H1 (cell line): ENCODE measurements at regions not wholly inside any gene's neighbourhood (a gene's known extent, or its start where the extent isn't known, plus 50 kb on each side); places are given as distances from the start of the nearest gene placed in this dataset.

Experiments
- CTCF ChIA-PET: fragments of 300-600 bp; sonication (Branson Sonifier 250); formaldehyde crosslinking; loops from one replicate; lab custom pipeline; 2021; ENCODE audit not compliant: partially characterized antibody; lab: Charles Lee
- POLR2A ChIA-PET: fragments of 300-600 bp; sonication (Branson Sonifier 250); formaldehyde crosslinking; loops from one replicate; lab custom pipeline; 2021; ENCODE audit warnings: inconsistent platforms; ENCODE audit not compliant: partially characterized antibody; lab: Charles Lee
- DNase-seq, 2 experiments: peaks; one replicate each; pipeline versions ENCODE4 v3.0.0 to v3.0.0-alpha.2; 2010 to 2022; ENCODE audit warnings: low spot score in 2 of 2, low read depth in 1 of 2, mixed read lengths in 1 of 2
- FAIRE-seq: peaks from 2 replicates; lab custom pipeline; 2011; peaks lifted over from hg19 to GRCh38; lab: Jason Lieb, UNC
- H2AFZ ChIP-seq: 2 replicates; pipeline ENCODE4 v1.8.1; 2012; ENCODE audit warnings: low read length, inconsistent platforms
- H2AK5ac ChIP-seq: 2 replicates; pipeline ENCODE4 v1.6.1; 2013; ENCODE audit warnings: low read depth, low read length
- H2BK120ac ChIP-seq: replicated peaks from 2 replicates; pipeline ENCODE3; 2013; ENCODE audit warnings: low read depth, low read length, inconsistent platforms
- H2BK12ac ChIP-seq: 2 replicates; pipeline ENCODE4 v1.6.1; 2013; ENCODE audit warnings: low read depth, low read length
- H2BK15ac ChIP-seq: 2 replicates; pipeline ENCODE4 v1.6.1; 2013; ENCODE audit warnings: low read length
- H2BK20ac ChIP-seq: 2 replicates; pipeline ENCODE4 v1.6.1; 2013; ENCODE audit warnings: low read length
- H2BK5ac ChIP-seq: 2 replicates; pipeline ENCODE4 v1.6.1; 2013; ENCODE audit warnings: low read depth, low read length
- H3K14ac ChIP-seq: 2 replicates; pipeline ENCODE4 v1.6.1; 2013; ENCODE audit warnings: inconsistent platforms; ENCODE audit not compliant: insufficient read length
- H3K18ac ChIP-seq: 2 replicates; pipeline ENCODE4 v1.6.1; 2013; ENCODE audit warnings: low read length; ENCODE audit errors: extremely low read depth
- H3K23ac ChIP-seq: 2 replicates; pipeline ENCODE4 v1.6.1; 2013; ENCODE audit warnings: inconsistent platforms; ENCODE audit not compliant: insufficient read length
- H3K23me2 ChIP-seq: 2 replicates; pipeline ENCODE4 v1.6.1; 2013; ENCODE audit warnings: low read depth, low read length
- H3K27ac ChIP-seq: 2 replicates; pipeline ENCODE4 v1.6.1; 2011; ENCODE audit warnings: low read depth, low read length, inconsistent platforms
- H3K27me3 ChIP-seq, 4 experiments: replicated peaks in 1 of 4; 1 replicate in 1 of 4; 2 replicates in 3 of 4; pipeline versions ENCODE4 v1.6.1 to v1.8.1; 2011 to 2013; ENCODE audit warnings: low read length in 3 of 4, mild to moderate bottlenecking in 3 of 4, inconsistent platforms in 2 of 4, mixed read lengths in 2 of 4, moderate library complexity in 1 of 4; ENCODE audit not compliant: control insufficient read depth in 3 of 4, insufficient read depth in 3 of 4; ENCODE audit errors: extremely low read depth in 1 of 4
- H3K36me3 ChIP-seq, 4 experiments: 2 replicates each; pipeline versions ENCODE4 v1.6.1 to v1.8.1; 2011 to 2013; ENCODE audit warnings: mild to moderate bottlenecking in 4 of 4, low read length in 3 of 4, moderate library complexity in 2 of 4, control low read depth in 1 of 4, inconsistent platforms in 1 of 4; ENCODE audit not compliant: insufficient read depth in 4 of 4, control insufficient read depth in 2 of 4
- H3K4ac ChIP-seq: replicated peaks from 2 replicates; pipeline ENCODE3; 2013; ENCODE audit warnings: low read length, low read depth, mixed read lengths, inconsistent platforms; ENCODE audit not compliant: insufficient read length
- H3K4me1 ChIP-seq, 4 experiments: replicated peaks in 1 of 4; 1 replicate in 1 of 4; 2 replicates in 3 of 4; pipeline versions ENCODE4 v1.6.1 to v1.8.1; 2011 to 2013; ENCODE audit warnings: low read length in 3 of 4, inconsistent platforms in 2 of 4, mixed read lengths in 1 of 4; ENCODE audit not compliant: insufficient read depth in 4 of 4, control insufficient read depth in 3 of 4
- H3K4me2 ChIP-seq, 2 experiments: 2 replicates each; pipeline versions ENCODE4 v1.6.1 to v1.8.1; 2011 to 2013; ENCODE audit warnings: low read depth in 2 of 2, low read length in 2 of 2, control low read depth in 1 of 2, inconsistent platforms in 1 of 2, mild to moderate bottlenecking in 1 of 2; ENCODE audit not compliant: insufficient read depth in 1 of 2
- H3K4me3 ChIP-seq, 4 experiments: fragments of 200-600, 300-600 bp in 1 of 4; sonication (generic), shearing (Covaris generic), sonication (Bioruptor Twin) in 1 of 4; 2 replicates each; pipeline versions ENCODE4 v1.5.1 to v1.8.1; 2011 to 2016; ENCODE audit warnings: low read length in 4 of 4, low read depth in 3 of 4, control low read depth in 2 of 4, inconsistent platforms in 2 of 4, mild to moderate bottlenecking in 2 of 4, mixed read lengths in 1 of 4, moderate library complexity in 1 of 4; ENCODE audit not compliant: insufficient read depth in 2 of 4; ENCODE audit errors: extremely low read depth in 1 of 4
- H3K56ac ChIP-seq: replicated peaks from 2 replicates; pipeline ENCODE3; 2013; ENCODE audit warnings: low read depth, mild to moderate bottlenecking, mixed read lengths, low read length, inconsistent platforms; ENCODE audit not compliant: insufficient read length
- H3K79me1 ChIP-seq: 2 replicates; pipeline ENCODE4 v1.6.1; 2013; ENCODE audit warnings: low read depth, low read length, control low read depth
- H3K79me2 ChIP-seq, 2 experiments: 2 replicates each; pipeline versions ENCODE4 v1.6.1 to v1.8.1; 2012 to 2013; ENCODE audit warnings: low read length in 2 of 2, mild to moderate bottlenecking in 2 of 2, inconsistent platforms in 1 of 2; ENCODE audit not compliant: insufficient read depth in 2 of 2, control insufficient read depth in 1 of 2
- H3K9ac ChIP-seq, 4 experiments: replicated peaks in 1 of 4; 1 replicate in 1 of 4; 2 replicates in 3 of 4; pipeline versions ENCODE4 v1.6.1 to v1.8.1; 2011 to 2013; ENCODE audit warnings: low read depth in 3 of 4, low read length in 3 of 4, control low read depth in 2 of 4, mild to moderate bottlenecking in 2 of 4, moderate library complexity in 2 of 4, inconsistent platforms in 1 of 4; ENCODE audit errors: extremely low read depth in 1 of 4
- H3K9me3 ChIP-seq, 2 experiments: 2 replicates each; pipeline versions ENCODE4 v1.6.1 to v1.8.1; 2012 to 2013; ENCODE audit warnings: mild to moderate bottlenecking in 2 of 2, moderate library complexity in 2 of 2, control low read depth in 1 of 2, inconsistent platforms in 1 of 2, low read depth in 1 of 2, low read length in 1 of 2, mixed read lengths in 1 of 2; ENCODE audit not compliant: insufficient read depth in 2 of 2
- H4K20me1 ChIP-seq, 2 experiments: replicated peaks in 1 of 2; 2 replicates each; pipeline versions ENCODE3 to v1.8.1; 2011 to 2013; ENCODE audit warnings: inconsistent platforms in 2 of 2, low read length in 2 of 2, mild to moderate bottlenecking in 1 of 2; ENCODE audit not compliant: insufficient read depth in 2 of 2, control insufficient read depth in 1 of 2
- H4K5ac ChIP-seq: 2 replicates; pipeline ENCODE4 v1.6.1; 2013; ENCODE audit warnings: low read length, low read depth, mixed read lengths, inconsistent platforms; ENCODE audit not compliant: insufficient read length
- H4K8ac ChIP-seq: 2 replicates; pipeline ENCODE4 v1.8.0; 2013; ENCODE audit warnings: mild to moderate bottlenecking, moderate library complexity, low read length, inconsistent platforms; ENCODE audit not compliant: insufficient read depth; ENCODE audit errors: extremely low read depth
- H4K91ac ChIP-seq: replicated peaks from 2 replicates; pipeline ENCODE3; 2013; ENCODE audit warnings: low read length, mixed read lengths, inconsistent platforms; ENCODE audit not compliant: insufficient read length
- BRCA1 ChIP-seq: IDR thresholded peaks from 2 replicates; pipeline ENCODE4 v1.6.1; 2012; ENCODE audit warnings: low read depth, low read length, improper control_type of control experiment
- CHD1 ChIP-seq: IDR thresholded peaks from 2 replicates; pipeline ENCODE4 v1.6.1; 2012; ENCODE audit warnings: low read depth, low read length, improper control_type of control experiment
- CHD2 ChIP-seq: IDR thresholded peaks from 2 replicates; pipeline ENCODE4 v1.6.1; 2012; ENCODE audit warnings: low read length, improper control_type of control experiment
- EZH2 ChIP-seq: fragments of 200-600 bp; sonication (generic); IDR thresholded peaks from 2 replicates; pipeline ENCODE4 v1.7.1; 2012; ENCODE audit warnings: low read depth, mild to moderate bottlenecking, moderate library complexity, low read length, inconsistent platforms; ENCODE audit not compliant: severe bottlenecking
- FOSL1 ChIP-seq: IDR thresholded peaks from 2 replicates; pipeline ENCODE4 v1.6.1; 2011; ENCODE audit warnings: mild to moderate bottlenecking, low read depth, low read length, moderate library complexity; ENCODE audit not compliant: insufficient read depth
- GABPA ChIP-seq: IDR thresholded peaks from 2 replicates; pipeline ENCODE4 v1.6.1; 2011; ENCODE audit warnings: mild to moderate bottlenecking, low read length, moderate library complexity, borderline replicate concordance; ENCODE audit not compliant: insufficient read depth
- NRF1 ChIP-seq: IDR thresholded peaks from 2 replicates; pipeline ENCODE4 v1.6.1; 2011; ENCODE audit warnings: mild to moderate bottlenecking, low read depth, low read length, improper control_type of control experiment
- SRF ChIP-seq: IDR thresholded peaks from 2 replicates; pipeline ENCODE4 v1.6.1; 2011; ENCODE audit warnings: mild to moderate bottlenecking, low read depth, low read length, moderate library complexity
- TEAD4 ChIP-seq: IDR thresholded peaks from 2 replicates; pipeline ENCODE4 v1.6.1; 2012; ENCODE audit warnings: low read depth, low read length, inconsistent platforms, mixed read lengths
- WGBS, 2 experiments: shearing (Covaris generic) in 1 of 2; methylation state at CpG; one replicate each; pipeline versions ENCODE4 v1.1.6 to v1.1.7; 2013 to 2015; ENCODE audit warnings: low lambda C conversion rate in 2 of 2, mixed read lengths in 2 of 2, inconsistent platforms in 1 of 2, low coverage in 1 of 2, missing lambda C conversion rate in 1 of 2; ENCODE audit not compliant: insufficient replicate concordance in 2 of 2, insufficient coverage in 1 of 2, insufficient read length in 1 of 2; ENCODE audit errors: extremely low coverage in 1 of 2, missing lambda C conversion rate in 1 of 2; 5-methylcytosine and 5-hydroxymethylcytosine counted together
- TF ChIP-seq, protein P1 (sequence below): IDR thresholded peaks from 2 replicates; pipeline ENCODE4 v1.6.1; 2012; ENCODE audit warnings: inconsistent platforms
- TF ChIP-seq, protein P2 (sequence below), 3 experiments: IDR thresholded peaks; 1 replicate in 2 of 3; 2 replicates in 1 of 3; pipeline versions ENCODE4 v1.5.1 to v1.6.1; 2011; ENCODE audit warnings: low read length in 3 of 3, mild to moderate bottlenecking in 3 of 3, inconsistent platforms in 2 of 3, low read depth in 1 of 3, moderate library complexity in 1 of 3; ENCODE audit not compliant: insufficient read depth in 1 of 3; ENCODE audit errors: control extremely low read depth in 1 of 3

DNA sequence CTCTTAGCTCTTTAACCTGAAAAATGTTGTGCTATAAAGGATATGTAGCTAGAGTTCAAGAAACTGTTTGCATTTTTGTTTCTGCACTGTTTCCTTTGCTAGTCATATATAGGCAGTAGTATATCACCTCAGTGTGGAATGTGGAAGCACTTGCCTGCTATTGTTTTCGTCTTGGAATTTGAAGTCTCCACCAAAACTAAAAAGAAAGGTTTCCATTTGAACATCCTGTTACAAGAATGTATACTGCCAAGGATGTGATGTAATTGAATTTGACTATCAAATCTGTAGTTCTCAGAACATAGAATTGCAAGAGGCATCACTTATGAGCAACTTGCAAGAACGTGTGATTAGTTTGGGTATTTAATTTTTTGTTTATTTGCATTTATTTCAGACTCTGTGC lies 51.1 kb upstream of the MEOX2 start:
- no peak overlapping the region for H4K8ac ChIP-seq
- no peaks in the 10 kb centered on the region for H3K36me3 ChIP-seq
- H3K9me3 ChIP-seq, result no peaks in the 10 kb centered on the region
- WGBS, 2 experiments, result 82% methylated on average over 2 of the region's 2 CpGs; no CpG with 5 or more reads in 1 of the 2 experiments
- no peak overlapping the region for H3K14ac ChIP-seq
- ChIA-PET POLR2A (no interaction called here), CTCF (interaction anchor here (0.7 to 2.8 kb wide), 3 partner anchors 11 to 300 kb away, joined by 3 to 13 read pairs (median 3); no protein-coding TSS in a partner anchor)
- no peak overlapping the region for H2BK20ac ChIP-seq
- H3K27ac ChIP-seq, result no peak overlapping the region
- H2BK120ac ChIP-seq, result no peak overlapping the region
- no peaks in the 10 kb centered on the region for H4K20me1 ChIP-seq
- H3K27me3 ChIP-seq, result no peaks in the 10 kb centered on the region
- no peak overlapping the region for H4K5ac ChIP-seq
- FAIRE-seq, result peak; percentile 50
- H2BK12ac ChIP-seq, result no peak overlapping the region
- no peaks in the 10 kb centered on the region for H3K79me1 ChIP-seq
- H2AFZ ChIP-seq, result no peak overlapping the region
- no peak overlapping the region for H3K4me3 ChIP-seq
- no peak overlapping the region for H3K4ac ChIP-seq
- H4K91ac ChIP-seq, result no peak overlapping the region
- no peak overlapping the region for H3K18ac ChIP-seq
- H3K23ac ChIP-seq, result no peak overlapping the region
- no peak overlapping the region for H2AK5ac ChIP-seq
- H3K56ac ChIP-seq, result no peak overlapping the region
- H3K79me2 ChIP-seq, result no peaks in the 10 kb centered on the region
- no peaks in the 10 kb centered on the region for H3K23me2 ChIP-seq
- no peak overlapping the region for H2BK5ac ChIP-seq
- H3K4me2 ChIP-seq, result no peak overlapping the region
- H2BK15ac ChIP-seq, result no peak overlapping the region
- no peak for DNase-seq
- no peak overlapping the region for H3K9ac ChIP-seq
- H3K4me1 ChIP-seq, result 0 out of 7 replicates have a peak, but pooled peaks cover 0 to 3% (median 0%) of the 10 kb centered on the region in 4 experiments
- no peak for TF ChIP-seq EZH2
- TF ChIP-seq, protein P1, sequence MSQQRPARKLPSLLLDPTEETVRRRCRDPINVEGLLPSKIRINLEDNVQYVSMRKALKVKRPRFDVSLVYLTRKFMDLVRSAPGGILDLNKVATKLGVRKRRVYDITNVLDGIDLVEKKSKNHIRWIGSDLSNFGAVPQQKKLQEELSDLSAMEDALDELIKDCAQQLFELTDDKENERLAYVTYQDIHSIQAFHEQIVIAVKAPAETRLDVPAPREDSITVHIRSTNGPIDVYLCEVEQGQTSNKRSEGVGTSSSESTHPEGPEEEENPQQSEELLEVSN, result no peak
- TF ChIP-seq CHD2, result no peak
- TF ChIP-seq FOSL1, result no peak
- TF ChIP-seq CHD1, result no peak
- TF ChIP-seq BRCA1, result no peak
- no peak for TF ChIP-seq TEAD4
- TF ChIP-seq, protein P2, sequence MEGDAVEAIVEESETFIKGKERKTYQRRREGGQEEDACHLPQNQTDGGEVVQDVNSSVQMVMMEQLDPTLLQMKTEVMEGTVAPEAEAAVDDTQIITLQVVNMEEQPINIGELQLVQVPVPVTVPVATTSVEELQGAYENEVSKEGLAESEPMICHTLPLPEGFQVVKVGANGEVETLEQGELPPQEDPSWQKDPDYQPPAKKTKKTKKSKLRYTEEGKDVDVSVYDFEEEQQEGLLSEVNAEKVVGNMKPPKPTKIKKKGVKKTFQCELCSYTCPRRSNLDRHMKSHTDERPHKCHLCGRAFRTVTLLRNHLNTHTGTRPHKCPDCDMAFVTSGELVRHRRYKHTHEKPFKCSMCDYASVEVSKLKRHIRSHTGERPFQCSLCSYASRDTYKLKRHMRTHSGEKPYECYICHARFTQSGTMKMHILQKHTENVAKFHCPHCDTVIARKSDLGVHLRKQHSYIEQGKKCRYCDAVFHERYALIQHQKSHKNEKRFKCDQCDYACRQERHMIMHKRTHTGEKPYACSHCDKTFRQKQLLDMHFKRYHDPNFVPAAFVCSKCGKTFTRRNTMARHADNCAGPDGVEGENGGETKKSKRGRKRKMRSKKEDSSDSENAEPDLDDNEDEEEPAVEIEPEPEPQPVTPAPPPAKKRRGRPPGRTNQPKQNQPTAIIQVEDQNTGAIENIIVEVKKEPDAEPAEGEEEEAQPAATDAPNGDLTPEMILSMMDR (IDR thresholded peaks at IDR 0.05; ENCODE audit: control extremely low read depth in 1 of 3, insufficient read depth in 1 of 3, low read depth in 1 of 3, low read length in 3 of 3), result no peak
- TF ChIP-seq GABPA, result no peak
- TF ChIP-seq NRF1, result no peak
- TF ChIP-seq SRF, result no peak
